HG03558 (cell line): ENCODE measurements at regions not wholly inside any gene's neighbourhood (a gene's known extent, or its start where the extent isn't known, plus 50 kb on each side); places are given as distances from the start of the nearest gene placed in this dataset.

Experiments used
- ATAC-seq: cut with Tn5 transposase; IDR thresholded peaks from one replicate; pipeline ENCODE4 v1.9.1; 2021; ENCODE audit warnings: moderate number of reproducible peaks; ENCODE audit not compliant: unreplicated experiment; ENCODE audit errors: extremely low read depth

DNA sequence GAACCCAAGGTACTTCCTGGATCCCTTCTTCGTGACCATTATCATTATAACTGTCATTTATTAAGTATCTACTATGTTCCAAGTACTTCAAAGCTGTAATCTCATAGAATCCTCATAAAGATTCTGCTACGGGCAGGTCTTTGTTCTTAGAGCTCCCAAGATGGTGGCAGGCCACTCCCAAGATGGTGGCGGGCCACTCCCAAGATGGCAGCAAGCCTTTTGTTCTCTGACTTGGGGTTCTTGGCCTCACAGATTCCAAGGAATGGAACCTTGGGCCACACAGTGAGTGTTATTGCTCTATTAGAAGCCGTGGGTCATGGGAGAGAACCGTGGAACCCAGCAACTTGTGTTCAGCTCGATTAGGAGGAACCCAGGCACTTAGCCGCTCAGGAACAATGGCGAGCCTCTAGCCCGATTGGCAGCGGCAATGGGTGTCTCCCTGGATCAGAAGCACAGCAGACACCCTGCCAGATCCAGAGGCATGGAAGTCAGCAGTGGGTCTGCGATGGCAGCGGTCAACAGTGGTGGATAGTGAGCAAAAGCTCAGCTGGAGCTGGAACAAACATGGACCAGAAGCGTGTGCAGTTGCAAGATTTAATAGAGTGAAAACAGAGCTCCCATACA, 193.7 kb upstream of the BTG1 start:
- ATAC-seq, result no peak

DNA sequence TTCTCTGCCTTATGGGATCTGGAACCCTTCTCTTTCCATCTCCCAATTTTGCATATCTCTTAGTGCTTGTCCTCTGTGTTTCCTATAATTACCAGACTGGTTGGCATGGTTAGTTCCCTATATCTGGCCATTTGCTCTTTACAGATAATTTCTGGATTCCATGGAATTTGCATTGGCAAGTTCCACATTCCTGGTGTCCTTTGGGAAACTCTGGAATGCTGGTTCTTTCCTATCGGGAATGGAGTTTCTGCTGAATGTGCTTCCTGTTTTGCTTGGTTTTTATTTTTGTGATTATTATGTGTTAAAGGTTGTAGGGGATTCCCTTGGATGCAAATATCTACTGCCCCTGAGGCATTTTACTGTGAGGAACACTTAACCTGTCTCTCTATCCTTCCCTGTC, 193.0 kb upstream of the BTG1 start:
- ATAC-seq, result no peak

DNA sequence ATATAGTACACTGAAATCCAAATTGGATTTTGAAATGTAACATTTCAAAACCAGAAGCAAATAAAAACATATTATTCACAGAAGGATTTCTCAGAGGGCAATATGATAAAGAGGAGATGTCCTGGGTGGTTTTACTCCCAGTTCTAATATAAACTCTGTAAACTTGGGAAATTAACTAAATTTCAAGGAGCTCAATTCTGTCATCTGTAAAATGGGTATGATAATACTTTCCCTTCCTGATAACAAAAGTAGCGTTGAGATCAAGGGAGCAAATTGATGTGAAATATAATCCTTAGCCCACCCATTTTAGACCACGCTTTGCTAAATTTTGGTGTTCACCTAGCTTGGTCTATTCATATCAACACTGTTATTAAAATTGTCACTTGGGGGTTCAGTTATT, 192.5 kb upstream of the BTG1 start:
- no peak for ATAC-seq

DNA sequence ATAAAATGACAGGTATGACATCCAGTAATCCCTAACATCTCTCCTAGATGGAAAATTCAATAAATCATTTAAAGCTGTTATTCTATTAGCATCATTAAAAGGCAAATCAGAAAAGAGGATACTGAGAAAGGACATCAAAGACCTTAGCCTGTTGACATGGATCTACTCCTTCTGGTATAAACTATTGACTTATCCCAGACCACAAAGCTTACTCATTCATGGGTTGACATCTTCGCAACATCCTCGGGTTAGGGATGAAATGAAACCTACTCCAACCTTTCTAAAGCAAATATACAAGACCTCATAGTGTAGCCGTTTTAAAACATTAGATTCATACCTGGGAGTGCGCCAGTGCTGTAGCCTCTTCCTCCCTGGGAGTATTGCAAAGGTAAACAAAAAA, 191.5 kb upstream of the BTG1 start:
- no peak for ATAC-seq

DNA sequence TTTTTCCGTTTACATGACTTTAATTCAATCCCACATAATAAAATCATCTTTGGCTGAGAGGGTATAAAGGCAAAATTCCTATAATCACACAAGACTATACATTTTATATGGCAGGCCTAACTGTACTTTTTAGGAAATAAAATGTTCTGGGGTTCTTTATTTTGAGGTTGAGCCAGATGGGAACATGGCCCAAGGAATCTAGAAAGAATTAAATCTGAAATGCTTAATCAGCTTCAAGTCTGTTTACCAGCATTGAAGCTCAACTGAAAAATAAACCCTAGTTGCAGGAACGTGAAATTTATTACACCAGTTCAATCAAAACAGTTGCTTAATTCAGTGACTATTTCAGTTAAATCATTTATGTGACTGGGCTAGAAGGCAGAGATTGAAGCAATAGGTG, 191.0 kb upstream of the BTG1 start:
- no peak for ATAC-seq

DNA sequence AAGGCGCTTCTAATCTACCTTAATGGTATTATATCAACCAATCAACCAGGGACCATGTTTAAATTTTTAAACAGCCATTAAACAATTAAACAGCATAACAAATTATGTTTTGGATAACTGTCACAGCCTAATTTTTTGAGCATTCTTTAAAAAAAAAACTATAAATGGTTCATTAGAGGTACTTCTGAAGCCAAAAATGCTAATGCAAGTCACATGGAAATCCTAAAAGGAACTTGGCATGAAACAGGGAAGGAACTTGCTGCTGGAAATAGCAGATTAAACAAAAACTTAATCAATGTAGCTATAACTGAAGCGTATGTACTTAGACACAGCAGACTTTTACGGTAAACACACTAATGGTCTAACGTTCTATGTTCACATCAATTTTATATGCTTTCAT, 190.2 kb upstream of the BTG1 start:
- no peak for ATAC-seq

DNA sequence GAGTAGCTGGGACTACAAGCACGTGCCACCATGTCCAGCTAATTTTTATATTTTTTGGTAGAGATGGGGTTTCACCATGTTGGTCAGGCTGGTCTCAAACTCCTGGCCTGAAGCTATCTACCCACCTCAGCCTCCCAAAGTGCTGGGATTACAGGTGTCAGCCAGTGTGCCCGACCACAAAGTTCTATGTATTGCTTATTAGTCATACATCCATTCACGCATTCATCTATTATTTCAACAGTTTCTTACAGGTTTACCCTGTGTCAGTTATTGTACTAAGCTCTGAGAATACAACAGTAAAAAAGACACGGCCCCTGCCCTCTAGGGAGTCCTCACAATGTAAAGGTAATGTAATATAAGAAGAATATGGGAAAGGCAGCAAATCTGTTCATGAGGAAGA, 188.9 kb upstream of the BTG1 start:
- ATAC-seq, result no peak

DNA sequence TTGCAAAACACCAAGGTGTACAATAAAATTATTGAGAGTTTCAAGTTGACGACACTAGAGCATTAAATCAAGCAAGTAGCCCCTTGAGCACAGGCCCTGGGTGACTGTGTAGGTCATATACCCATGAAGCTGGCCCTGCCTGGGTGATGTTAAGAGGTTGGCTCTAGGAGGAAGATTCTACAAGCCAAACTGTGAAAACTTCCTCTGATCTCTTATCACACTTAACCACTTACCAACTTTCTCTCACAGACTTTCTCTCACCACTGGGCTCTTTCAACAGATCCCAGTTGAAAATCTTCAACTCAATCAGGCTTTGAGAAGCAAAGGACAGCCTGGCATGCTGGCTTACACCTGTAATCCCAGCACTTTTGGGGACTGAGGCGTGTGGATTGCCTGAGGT, 186.9 kb upstream of the BTG1 start:
- ATAC-seq, result no peak

DNA sequence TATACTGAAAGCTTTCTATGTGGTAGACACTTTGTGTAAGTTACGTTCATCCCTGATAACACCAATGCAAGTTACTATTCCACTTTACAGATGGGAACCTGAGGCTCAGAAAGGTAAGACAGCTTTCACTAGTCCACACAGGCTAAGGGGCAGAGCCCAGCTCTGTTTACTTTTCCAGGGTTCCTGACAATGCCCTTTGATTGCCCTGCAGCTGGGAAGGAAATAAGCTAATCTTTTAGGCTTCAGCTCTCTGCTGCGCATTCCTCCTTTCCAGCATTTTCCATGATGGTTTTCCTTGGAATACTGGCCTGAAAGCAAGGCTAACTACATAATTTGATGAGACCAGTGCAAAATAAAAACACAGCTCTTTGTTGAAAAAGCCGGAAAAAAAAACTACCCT, 185.7 kb upstream of the BTG1 start:
- ATAC-seq, result no peak

DNA sequence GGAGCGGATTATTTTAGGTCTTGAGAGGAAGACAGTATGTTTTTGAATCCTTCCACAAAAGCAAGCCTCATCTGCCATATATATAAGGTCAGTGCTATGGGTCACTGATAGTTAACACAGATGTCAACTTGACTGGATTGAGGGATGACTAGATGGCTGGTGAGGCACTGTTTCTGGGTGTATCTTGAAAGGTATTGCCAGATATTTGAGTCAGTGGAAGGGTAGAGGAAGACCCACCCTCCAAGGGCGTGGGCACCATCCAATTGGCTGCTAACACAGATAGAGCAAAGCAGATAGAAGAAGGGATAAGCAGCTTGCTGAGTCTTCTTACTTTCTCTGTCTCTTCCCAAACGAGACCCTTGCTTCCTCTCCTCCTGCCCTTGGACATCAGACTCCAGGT, 185.0 kb upstream of the BTG1 start:
- no peak for ATAC-seq

DNA sequence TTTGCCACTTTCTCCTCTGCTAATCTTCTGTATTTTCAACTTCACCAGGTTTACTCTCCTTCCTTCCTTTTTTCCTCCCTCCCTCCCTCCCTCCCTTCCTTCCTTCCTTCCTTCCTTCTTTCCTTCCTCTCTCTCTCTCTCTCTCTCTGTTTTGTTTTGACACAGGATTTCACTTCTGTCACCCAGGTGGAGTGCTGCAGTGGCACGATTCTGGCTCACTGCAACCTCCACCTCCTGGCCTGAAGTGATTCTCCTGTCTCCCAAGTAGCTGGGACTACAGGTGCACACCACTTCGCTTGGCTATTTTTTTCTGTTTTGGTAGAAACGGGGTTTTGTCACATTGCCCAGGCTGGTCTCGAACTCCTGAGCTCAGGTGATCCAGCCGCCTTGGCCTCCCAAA, 181.2 kb upstream of the BTG1 start:
- ATAC-seq, result no peak

DNA sequence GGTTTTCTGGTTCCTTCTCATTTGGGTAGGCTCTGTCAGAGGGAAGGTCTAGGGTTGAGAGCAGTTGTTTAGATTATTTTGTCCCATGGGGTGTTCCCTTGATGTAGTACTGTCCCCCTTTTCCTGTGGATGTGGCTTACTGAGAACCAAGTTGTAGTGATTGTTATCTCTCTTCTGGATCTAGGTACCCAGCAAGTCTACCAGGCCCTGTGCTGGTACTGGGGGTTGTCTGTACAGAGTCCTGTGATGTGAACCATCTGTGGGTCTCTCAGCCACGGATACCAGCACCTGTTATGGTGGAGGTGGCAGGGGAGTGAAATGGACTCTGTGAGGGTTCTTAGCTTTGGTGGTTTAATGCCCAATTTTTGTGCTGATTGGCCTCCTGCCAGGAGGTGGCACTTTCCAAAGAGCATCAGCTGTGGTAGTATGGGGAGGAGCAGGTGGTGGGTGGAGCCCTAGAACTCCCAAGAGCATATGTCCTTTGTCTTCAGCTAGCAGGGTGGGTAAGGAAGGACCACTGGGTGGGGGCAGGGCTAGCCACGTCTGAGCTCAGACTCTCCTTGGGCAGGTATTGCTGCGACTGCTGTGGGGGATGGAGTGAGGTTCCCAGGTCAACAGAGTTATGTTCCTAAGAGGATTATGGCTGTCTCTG, 179.3 kb upstream of the BTG1 start:
- ATAC-seq, result no peak

DNA sequence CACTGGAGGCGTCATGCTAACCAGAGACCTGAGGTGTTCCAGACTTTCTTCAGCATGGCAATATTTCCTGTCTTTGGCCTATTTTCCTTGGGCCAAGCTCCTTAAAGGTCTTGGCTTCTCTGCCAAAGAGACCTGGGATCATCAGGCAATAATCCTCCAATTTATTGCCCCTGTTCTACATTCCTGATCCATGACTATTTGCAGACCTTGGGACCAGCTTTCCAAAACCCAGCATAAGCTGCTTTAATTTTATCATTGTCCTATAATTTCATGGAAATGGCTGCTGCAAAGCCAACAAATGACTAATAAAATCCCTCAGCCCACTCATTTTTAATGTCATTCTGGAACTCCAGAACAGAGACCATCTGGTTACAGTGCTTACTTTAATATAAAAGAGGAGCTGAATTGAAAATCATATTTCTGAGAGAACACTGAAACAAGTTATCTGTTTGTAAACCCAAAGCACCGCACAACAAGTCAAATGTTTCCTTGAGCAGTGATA, 166.9 kb upstream of the BTG1 start:
- no peak for ATAC-seq

DNA sequence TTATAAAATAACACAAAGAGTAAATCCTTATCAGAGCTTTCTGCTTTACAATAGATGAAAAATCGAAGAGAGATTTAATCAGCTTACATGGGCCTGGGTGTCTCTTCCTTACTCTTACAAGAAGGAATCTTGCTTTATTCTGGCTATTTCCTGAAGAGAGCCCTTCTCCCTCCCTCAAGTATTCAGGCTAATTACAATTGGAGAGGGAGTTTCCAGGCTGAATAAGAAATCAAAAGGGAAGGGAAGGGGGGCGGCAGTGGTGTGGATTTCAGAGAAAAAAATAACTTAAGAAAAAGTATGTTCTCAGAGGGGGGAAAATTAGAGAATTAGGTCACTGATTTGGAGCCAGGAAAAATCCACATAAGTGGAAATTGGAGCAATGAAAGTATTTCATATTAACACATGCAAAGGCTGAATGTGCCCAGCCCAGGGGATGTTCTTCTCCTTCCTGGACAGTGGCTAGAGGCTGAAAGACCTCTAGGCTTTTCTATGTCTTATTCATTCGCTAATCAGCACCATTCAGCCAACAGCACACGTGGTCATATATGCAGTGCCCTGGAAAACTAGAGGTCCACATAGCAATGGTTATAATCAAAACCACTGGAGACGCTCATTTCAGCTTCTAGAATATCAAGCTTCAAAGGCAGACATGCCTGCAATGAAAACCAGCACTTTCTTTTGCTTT, 158.9 kb upstream of the BTG1 start:
- ATAC-seq, result no peak

DNA sequence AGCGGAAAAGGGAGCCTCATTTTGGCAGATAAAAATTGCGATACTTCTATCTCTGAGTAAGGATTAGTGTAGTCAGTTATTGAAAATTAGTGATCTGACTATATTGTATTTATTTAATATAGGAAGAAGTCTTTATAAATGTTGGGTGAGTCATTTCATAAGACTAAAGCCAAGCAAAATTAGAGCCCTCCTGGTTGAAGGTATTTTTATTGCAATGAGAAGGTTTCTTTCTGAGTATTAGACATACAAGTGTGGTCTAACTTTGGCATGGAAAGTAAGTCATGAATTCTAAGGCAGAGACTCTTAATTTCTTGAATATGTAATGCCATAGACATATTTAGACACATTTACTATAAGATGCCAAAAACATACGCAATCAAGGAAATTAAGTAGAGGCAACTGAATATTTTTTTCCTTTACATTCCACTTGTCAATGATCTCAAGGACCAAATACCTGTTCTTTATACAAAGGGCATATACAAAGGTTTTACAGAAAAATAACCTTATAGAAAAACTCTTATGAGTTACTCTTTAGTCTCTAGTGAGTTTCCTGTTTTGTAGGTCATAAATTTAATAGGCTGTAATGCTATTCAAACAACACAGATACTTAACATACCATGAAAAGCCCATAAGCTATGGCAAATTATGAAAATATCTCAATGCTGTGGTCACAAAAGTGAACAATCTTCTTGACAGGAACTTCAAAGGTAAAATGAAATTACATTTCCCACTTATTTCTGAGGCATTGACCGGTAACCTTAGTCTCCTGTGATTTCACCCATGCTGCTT, 156.6 kb upstream of the BTG1 start:
- no peak for ATAC-seq

DNA sequence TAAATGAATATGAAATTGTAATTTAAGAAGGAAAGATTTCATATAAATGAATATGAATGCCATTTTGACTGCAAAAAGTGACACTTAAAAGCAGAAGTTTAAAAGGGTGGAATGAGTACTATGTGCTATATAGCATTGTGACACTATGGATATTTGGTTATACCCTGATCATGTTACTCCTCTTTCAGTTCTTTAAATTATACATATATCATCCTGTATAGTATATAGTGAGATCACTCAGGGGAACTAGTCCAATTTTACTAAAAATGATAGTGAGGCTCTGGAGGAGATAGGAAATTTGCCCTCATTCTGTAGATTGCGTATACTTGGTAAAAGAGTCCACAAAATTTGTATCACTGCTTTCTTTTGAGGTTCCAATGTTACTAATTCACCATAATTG, 155.7 kb upstream of the BTG1 start:
- ATAC-seq, result no peak

DNA sequence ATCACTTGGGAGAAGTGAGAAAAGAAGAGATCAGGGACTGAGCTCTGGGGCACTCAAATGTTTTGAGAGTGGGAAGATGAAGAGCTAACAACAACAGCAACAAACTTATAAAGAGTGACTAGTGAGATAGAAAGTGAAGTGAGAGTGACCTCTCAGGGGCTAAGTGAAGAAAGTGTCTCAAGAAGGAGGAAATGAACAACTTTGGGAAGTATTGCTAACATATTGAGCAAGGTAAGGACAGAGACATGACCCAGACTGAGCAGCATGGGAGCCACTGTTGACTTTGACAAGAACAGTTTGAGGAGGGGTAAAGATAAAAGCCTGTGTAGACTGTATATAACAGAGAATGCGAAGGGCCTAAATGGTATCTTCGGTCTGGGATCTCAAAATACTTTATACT, 155.1 kb upstream of the BTG1 start:
- no peak for ATAC-seq

DNA sequence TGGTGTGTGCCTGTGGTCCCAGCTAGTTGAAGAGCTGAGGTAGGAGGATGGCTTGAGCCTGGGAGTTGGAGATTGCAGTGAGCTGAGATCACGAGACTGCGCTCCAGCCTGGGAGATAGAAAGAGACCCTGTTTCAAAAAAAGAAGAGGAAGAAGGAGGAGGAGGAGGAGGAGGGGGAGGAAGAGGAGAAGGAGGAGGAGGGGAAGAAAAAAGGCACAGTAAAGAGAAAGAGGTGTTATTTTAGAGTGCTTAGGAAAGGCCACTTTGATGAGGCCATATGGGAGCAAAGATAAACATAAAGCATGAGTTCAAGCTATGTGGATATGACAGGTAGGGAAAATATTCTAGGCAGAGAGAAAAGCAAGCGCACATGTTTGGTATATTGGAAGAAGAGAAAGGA, 154.1 kb upstream of the BTG1 start:
- no peak for ATAC-seq

DNA sequence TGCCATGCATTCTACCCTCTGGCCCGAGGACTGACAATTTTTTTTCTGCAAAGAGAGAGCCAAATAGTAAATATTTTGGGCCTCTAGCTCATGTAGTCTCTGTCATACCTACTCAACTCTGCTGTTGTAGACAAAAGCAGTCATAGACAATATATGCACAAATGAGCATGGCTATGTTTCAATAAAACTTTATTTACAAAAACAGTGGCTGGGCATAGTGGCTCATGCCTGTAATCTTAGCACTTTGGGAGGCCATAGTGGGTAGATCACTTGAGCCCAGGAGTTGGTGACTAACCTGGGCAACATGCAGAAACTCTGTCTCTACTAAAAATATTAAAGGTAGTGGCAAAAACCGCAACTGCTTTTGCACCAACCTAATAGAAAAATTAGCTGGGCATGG, 153.7 kb upstream of the BTG1 start:
- ATAC-seq, result no peak

DNA sequence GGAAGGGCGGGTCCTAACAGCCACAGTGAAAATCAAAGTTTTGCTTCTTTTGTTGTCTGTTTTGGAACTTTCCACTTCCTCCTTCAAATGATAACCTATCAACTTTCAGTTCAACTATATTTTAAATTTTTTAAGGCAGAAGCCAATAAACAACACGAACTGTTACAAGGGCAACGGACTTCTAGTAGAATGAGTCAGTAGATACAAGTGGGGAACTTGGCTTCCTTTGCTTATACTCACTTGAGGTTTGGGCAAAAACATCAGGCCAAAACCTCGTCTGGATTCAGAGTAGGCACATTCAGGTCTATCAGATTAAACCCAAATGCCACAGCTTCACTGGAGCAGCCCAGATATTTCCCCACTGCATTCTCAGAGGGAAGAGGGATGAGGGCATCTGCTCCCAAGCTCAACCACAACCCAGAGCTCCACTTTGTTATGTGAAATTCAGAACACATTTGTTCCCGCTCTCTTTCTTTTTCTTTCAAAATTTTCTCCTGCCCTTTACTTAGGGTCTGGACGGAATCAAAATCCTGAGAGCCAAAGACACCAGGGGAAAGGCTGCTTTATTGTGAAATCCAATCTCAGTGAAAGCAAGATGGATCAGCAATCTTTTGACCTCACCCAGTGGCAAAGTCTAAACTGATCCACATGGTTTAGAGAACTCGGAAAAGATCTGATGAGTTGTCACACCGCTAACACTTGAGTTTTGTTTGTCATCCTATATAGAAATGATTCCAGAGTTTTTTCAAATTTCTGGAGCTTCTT, 152.5 kb upstream of the BTG1 start:
- ATAC-seq, result no peak
